M059J (cell line): ENCODE measurements at regions not wholly inside any gene's neighbourhood (a gene's known extent, or its start where the extent isn't known, plus 50 kb on each side); places are given as distances from the start of the nearest gene placed in this dataset.
A peak's percentile ranks its signal among the peaks of the same experiment; 100 is the strongest.

Source experiments
- DNase-seq: peaks from one replicate; pipeline ENCODE4 v3.0.0-alpha.2; 2012; ENCODE audit warnings: low read depth

DNA sequence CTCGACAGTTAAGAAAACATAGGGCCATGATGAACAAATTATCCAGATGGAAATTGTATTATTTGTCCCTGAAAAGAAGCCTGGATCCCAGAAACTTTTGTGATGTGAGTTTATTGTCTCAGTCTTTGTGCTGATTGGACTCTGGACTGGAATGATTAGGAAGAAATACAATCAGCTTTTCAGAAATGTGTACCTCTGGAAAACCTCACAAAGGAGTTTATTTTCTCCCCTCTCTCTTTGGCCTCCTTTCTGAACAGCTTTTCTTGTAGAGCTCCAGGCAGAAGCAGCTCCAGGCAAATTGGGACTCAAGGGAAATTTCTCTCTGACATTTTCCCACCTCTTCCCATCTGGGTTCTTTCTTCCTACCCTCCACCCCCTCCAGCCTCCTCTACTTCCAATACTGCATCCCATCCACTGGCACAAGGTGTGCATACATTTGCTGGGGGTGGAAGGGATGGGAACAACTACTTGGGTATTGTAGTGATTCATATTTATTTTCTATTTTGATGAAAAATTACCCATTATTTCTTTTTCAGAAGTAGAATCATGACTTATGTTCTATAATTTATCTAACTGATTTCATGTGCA lies 119.7 kb downstream of the CD47 start:
- no peak for DNase-seq

DNA sequence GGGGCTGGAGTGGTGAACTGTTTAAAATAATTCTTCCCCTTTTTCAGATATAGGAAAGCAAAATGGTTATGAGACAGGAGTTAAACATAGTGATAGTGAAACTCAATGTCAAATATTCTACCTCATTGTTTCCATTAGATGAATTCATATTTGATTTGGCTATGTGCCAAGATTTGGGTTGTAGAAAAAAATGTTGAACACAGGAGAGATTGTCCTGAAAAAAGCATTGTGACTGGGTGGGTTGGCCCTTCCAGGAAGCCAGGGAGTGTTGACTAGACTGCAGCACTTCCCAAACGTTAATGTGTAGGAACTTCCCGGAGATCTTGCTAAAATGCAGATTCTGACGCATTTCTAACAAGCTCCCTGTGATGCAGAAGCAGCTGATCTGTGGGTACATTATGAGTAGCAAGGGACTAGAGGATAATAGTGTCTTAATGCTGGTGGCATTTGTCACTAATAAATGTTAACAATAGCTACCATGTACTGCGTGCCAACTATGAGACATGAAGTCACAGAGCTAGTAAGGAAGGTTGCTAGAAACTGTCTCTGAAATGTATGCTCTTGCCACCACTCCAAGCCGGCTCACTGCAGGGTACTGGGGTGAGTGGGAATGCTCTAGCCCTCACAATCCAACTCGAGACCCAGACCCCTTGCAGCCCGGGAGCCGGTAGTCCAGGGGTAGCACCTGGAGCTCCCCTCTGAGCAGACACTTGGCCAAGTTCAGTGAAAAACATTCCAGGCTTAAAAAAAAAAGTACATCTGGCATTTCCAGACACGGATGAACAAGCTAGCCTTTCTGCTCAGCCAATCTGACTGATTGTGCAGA lies 120.6 kb downstream of the CD47 start:
- DNase-seq, result no peak

DNA sequence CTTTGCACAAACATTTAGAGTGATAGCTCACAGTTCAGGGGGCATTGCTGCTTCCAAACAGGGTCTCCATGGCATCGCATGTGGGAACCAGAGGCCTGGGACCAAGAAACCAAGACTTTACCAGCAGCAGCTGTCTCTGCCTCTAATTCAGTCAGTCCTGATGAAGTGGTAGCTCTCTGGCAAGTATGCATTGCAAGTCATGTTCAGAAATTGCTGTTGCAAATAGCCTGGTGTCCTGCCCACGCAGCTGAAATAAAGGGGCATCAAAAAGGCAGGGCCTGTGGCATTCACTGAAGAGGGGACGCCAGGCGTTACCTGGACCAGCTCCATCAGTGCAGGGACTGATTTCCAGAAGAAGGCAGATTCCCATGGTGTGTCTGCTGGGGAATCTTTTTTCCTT lies 121.3 kb downstream of the CD47 start:
- DNase-seq, result no peak

GRCh38 chr3:107966276-107966675 lies 124.6 kb downstream of the CD47 start:
- DNase-seq, result no peak

DNA sequence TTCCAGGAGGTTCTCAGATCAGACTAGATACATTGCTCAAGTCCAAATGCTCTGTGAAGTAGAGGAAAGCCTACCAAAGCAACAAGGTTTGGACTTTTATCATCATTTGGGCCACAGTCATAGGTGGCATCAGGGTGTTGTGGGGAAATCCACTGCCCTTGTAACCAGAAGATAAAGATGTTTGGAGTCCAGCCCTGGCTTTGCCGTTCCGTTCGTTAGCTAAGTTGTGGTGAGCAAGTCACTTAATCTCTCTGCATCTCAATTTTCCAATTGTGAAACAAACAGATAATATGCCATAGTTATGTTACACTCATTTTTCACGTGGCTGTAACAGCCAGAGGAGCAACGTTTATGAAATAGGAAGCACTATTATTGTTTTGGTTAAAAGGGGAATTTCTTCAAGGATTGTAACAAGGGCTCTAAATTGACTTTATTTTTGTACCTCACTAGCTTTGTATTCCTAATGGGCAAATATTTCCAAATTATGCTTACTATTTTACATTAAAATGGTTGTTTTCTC lies 125.6 kb downstream of the CD47 start:
- DNase-seq, result no peak

DNA sequence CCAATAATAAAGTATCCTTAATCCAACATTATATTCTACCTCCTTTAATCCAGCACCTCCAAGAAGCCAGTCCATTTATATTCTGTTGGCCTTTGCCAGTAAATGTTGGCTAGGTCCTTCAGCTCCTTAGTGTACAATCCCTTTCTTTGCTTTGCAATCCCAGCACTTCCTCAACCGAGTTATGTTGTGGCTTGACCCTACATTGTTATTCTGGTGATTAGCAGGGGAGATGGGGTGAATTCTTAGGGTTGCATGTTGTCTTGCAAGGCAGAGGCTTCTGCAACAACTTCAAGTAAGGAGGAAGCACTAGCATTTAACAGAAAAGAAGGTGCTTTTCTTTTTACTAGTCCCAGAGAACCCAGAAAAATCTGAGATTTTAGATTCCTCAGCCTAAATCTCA lies 127.2 kb downstream of the CD47 start:
- DNase-seq, result no peak

- DNase-seq, result peak; percentile 79
Observed at GRCh38 chr3:107962946-107963345, 127.9 kb downstream of the CD47 start.

DNA sequence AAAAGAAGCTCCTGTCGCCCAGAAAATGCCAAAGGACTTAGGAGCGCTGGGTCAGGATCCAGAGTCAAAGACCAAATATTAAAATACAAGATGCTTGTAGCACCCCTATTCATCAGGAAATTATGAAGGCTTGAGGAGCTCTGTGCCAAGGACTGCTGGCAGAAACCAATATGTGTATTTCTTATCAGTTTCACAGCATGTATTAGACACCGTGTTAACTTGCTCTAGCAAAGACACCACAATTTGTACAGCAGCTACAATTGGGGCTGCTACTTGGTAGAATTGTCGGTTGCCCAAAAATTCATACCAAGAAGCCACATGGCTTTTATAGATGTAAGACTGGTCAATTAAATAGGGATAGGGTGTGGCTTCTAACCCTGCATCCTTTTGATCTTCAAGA lies 128.8 kb downstream of the CD47 start:
- DNase-seq, result no peak

- no peak for DNase-seq
Observed at GRCh38 chr3:107959550-107960154, 131.2 kb downstream of the CD47 start.

DNA sequence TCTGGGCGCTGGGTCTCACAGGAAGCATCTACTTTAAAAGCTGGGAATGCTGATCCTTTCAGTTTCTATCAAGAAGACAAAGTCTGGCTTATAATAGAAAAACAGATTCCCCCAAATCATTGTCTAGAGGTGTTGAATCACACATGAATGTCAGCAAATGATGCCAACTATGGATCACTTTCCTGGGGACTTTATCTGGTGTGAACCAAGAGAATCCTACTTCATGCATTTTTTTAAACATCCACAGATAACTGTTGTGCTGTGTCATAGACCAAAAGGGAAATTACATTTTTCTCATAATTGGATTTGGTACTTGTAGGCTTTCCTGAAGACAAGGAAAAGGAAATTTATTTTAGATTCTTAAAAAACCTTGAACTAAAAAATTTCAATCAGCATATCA lies 132.7 kb downstream of the CD47 start:
- DNase-seq, result no peak

DNA sequence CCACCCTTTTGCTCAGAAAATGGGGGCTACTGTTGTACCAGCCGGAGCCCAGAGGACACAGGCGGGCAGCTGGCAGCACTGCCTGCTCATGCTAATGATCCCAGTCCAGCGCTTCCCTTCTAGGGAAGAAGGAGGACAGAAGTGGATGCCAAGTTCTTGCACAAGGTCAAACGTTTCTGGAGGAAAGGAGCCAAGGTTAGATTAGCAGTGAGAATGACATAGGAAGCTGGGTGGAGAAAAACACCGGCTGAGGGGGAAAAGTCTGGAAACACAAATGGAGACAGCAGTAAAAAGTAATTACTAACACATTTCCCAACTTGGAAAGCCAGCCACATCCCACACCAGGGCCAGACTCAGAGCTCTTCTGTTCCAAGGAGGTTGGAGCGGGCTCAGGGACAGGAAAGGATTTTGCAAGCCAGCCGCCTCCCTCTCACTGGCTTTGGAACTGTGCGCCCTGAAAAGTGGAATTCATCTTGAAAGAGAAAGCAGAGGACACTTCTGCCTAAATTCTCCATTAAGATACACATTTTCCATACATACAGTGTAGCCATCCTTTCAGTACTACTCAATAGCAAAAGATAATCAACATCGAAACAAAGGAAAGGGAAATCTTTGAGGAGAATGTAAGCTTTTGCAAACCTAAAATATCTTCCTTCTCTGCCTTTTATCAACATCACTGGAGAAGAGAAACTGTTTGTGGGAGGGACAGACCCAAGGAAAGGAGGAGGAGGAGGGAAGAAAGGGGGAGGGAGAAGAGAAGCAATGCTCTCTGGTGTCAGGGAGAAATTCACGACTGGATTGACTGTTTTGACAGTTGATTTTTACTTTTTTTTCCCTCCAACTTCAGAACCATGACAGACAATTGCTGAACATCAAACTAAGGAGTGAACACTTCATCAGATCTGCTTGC lies 133.6 kb downstream of the CD47 start:
- peak; percentile 39 for DNase-seq

- DNase-seq, result no peak
Observed at GRCh38 chr3:107954845-107955244, 136.0 kb downstream of the CD47 start.

DNA sequence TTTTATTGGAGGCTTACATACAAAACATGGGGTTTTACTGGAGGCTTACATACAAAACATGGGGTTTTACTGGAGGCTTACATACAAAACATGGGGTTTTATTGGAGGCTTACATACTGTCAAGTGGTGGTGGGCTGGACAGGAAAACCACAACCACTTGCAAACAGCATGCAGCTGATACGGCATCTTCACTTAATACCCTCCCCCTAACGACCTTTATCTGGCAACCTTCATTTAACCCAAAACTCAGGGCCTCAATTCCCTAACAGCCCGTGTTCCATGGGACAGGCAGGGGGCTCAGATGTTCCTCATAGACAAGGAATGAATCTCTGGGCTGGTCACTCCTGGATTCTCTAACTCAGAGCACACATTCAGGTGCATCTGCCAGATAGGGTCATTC lies 137.1 kb downstream of the CD47 start:
- no peak for DNase-seq

GRCh38 chr3:107951126-107951525 lies 139.7 kb downstream of the CD47 start:
- DNase-seq, result no peak

DNA sequence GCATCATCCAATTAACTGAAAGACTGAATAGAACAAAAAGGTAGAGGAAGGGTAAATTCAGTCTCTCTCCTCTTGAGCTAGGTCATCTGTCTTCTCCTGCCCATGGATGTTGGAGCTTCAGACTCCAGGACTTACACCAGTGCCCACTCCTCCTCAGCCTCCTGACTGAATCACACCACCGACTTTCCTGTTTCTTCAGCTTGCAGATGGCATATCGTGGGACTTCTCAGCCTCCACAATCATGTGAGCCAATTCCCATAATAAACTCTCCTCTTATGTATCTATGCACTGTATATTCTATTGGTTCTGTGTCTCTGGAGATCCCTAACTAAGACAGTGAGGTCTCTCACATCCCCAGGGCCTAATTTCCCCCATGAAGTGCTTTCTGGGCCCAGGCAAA lies 140.4 kb downstream of the CD47 start:
- no peak for DNase-seq

- no peak for DNase-seq
Observed at GRCh38 chr3:107949394-107949970, 141.3 kb downstream of the CD47 start.

- no peak for DNase-seq
Observed at GRCh38 chr3:107947203-107947602, 143.6 kb downstream of the CD47 start.

GRCh38 chr3:107946700-107947099 lies 144.1 kb downstream of the CD47 start:
- DNase-seq, result no peak

GRCh38 chr3:107945417-107946094 lies 145.3 kb downstream of the CD47 start:
- no peak for DNase-seq

GRCh38 chr3:107943786-107944523 lies 146.9 kb downstream of the CD47 start:
- DNase-seq, result peak; percentile 54
